ENCODE measurements at regions not wholly inside any gene's neighbourhood (a gene's known extent, or its start where the extent isn't known, plus 50 kb on each side); places are given as distances from the start of the nearest gene placed in this dataset.

DNA sequence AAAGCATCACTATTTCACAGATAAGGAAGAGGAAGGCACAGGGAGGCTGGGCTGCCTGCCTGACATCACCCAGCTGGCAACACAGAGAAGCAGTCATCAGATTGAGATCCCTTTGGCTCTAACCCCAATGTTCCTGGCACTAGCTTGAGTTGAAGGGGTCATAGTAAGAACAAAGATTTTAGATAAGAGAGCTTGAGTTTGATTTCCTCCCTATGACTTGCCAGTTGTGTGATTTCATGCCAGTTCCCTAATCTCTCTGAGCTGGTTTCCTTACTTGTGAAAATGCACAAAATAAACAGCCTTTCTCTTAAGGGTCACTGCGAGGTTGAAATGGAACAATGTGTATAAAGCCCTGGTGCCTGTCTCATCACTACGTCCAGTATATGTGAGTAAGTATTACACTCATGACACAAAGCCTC lies 475.4 kb upstream of the HS3ST1 start:
- TF ChIP-seq POLR2A (IDR thresholded peaks at IDR 0.05) (no peak), POLR2AphosphoS5 (IDR thresholded peaks at IDR 0.05) (peak in 1 of 3 donors; percentile 65)
- TF ChIP-seq, protein P1, sequence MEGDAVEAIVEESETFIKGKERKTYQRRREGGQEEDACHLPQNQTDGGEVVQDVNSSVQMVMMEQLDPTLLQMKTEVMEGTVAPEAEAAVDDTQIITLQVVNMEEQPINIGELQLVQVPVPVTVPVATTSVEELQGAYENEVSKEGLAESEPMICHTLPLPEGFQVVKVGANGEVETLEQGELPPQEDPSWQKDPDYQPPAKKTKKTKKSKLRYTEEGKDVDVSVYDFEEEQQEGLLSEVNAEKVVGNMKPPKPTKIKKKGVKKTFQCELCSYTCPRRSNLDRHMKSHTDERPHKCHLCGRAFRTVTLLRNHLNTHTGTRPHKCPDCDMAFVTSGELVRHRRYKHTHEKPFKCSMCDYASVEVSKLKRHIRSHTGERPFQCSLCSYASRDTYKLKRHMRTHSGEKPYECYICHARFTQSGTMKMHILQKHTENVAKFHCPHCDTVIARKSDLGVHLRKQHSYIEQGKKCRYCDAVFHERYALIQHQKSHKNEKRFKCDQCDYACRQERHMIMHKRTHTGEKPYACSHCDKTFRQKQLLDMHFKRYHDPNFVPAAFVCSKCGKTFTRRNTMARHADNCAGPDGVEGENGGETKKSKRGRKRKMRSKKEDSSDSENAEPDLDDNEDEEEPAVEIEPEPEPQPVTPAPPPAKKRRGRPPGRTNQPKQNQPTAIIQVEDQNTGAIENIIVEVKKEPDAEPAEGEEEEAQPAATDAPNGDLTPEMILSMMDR (IDR thresholded peaks at IDR 0.05) = no peak
